DMS 273 (cell line): ENCODE measurements at regions not wholly inside any gene's neighbourhood (a gene's known extent, or its start where the extent isn't known, plus 50 kb on each side); places are given as distances from the start of the nearest gene placed in this dataset.
"Not testable (repeated sequence)": the region's sequence is repeated elsewhere in the genome, so short reads cannot be mapped to it uniquely, and the experiment has no call there.

ENCODE experiments used
- DNase-seq: peaks from one replicate; lab custom pipeline; 2025; ENCODE audit not compliant: unreplicated experiment; lab: John Stamatoyannopoulos, UW

DNA sequence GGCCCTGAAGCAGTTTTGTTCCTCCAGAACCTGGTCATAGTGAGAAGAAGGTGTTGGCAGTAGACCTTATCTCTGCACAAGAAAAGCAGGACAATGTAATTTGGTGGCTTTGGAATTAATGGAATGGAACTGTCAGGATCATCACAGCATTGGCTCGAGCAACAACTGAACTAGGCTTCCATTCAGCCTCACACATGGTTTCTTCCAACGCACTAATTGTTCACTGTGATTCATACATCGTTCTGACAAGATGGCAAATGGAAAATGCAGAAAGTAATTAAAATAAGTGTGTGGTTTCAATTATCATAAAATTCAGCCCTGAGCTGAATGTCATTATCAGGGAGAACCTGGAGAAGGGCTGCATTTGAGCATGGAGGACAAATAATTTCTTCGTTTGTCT lies 80.6 kb downstream of the MFSD1 start:
- DNase-seq = no peak

DNA sequence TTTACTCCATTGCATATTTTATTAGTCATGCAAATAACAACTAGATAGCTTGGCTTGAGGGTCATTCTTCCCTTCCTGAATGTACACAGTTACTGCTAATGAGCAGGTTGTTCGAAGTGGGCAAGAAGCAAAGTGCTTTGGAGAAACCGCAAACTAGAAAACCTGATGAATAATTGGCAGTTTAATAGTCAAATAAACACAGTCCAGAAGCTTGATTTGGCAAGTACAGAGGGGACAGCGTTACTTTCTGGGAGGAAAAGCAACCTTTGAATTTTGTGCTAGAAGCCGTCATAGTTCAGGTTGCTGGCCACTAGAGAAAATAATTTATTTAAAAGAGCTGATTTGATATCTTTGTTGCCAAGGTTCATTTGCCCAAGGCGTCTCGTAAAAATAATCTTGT lies 94.9 kb downstream of the MFSD1 start:
- DNase-seq = no peak

DNA sequence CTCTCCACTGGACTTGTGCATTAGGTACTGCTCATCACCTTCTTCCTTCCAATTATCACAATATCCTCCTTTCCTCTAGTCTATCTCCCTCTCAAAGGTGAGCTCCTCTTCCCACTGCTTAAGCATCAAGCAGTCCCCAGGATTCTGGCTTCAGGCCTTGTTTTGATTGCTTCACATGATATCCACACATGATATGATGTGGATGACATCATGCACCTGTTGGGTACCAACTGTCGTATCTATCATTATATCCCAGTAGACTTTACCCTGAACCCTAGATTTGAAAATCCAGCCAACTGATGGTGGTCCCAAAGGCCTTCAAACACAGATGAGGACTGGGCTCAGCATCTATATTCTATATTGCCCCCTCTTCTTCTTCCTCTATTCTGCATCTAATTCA lies 104.9 kb downstream of the MFSD1 start:
- no peak for DNase-seq

GRCh38 chr3:158908187-158908734 lies 106.4 kb downstream of the MFSD1 start:
- DNase-seq = no peak

DNA sequence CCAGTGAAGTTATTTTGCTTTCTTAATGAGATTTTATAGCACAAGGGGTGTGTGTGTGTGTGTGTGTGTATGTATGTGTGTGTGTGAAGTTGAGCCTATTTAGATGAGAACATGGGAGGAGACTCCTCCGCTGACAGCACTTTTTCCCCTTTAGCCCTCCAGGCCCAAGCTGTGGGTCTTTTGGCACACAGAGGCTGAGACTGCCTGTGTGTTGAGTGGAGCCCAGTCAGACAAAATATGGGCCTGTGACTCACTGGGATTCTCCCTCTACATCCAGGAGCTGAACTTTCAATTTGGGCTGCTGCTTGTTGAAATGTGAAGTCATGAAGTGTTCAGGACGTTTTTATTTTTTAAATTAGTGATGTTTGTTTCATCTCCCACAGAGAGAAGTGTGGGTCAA lies 108.0 kb downstream of the MFSD1 start:
- no peak for DNase-seq

DNA sequence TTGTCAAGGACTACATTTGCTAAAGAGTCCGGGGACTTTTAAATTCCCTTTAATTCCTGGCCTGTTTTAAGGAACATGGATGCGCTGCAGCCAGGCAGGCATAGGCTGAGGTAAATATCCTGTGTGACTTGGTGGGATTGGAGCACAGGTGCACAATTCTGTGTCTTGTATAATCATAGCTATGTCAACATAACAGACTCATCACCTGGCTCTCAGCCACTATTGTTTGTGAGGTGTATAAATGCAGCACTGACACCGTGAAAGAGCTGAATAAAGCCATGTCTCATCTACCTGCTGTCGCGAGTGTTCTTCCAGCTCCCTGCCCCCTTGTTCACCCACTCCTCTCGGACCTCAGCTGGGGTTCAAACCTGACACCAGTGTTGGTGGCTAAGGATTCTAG lies 109.7 kb downstream of the MFSD1 start:
- no peak for DNase-seq

DNA sequence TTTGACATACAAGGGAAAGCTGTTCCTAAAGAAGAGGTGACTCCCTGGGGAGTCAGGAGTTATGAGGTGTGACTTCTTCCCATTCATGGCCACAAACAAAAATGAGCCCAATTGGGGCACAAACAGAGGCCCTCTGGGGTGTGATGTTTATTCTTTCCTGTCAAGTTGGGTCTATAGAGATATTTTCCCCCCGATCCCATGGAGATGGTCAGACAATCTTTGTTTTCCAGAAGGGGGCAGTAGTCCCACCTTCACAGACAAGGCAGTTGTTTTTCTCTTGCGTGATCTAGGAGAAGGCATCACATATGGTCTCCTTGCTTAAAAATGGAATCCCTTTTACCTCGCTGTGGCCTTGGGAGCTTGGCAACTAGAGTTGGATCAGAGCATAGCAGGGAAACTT lies 110.3 kb downstream of the MFSD1 start:
- DNase-seq = peak; percentile 20

- DNase-seq = no peak
Observed at GRCh38 chr3:158912621-158913020, 110.8 kb downstream of the MFSD1 start.

- no peak for DNase-seq
Observed at GRCh38 chr3:158916111-158916510, 114.3 kb downstream of the MFSD1 start.

DNA sequence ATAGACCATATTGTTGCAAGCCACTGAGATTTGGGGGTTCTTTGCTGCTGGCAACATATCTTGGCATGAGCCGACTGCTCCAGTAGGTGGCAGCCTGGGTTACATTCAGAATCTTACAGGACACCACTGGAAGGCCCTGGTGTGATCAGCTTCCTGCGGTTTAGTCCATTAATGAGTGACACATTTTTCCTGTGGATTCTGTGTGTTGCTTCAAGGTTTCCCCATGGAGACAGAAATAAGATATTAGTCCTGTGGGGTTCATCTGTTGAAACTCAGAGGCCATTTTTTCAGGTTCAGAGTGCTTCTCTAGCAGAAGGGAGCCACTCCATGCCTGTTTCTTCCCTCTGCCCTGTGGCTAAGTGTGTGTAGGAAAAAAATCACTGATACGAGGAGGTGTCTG lies 116.2 kb downstream of the MFSD1 start:
- peak; percentile 79 for DNase-seq

DNA sequence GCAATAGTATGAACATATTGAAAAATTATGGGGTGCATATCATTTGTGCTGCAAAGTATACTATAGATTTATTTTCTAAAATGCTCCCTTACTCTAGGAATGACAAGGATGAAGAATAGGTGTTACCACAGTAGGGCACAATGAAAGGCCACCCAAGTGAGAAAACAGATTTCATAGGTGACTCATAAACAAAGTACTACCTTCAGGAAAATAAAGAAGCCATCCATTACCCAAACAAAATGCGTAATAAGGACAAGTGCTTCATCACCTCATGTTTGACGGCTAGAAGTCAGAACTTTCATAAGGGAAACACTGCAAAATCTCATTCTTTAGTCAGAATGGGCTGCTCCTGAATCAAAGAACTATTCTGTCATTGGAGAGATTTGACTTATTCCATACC lies 116.6 kb downstream of the MFSD1 start:
- no peak for DNase-seq

DNA sequence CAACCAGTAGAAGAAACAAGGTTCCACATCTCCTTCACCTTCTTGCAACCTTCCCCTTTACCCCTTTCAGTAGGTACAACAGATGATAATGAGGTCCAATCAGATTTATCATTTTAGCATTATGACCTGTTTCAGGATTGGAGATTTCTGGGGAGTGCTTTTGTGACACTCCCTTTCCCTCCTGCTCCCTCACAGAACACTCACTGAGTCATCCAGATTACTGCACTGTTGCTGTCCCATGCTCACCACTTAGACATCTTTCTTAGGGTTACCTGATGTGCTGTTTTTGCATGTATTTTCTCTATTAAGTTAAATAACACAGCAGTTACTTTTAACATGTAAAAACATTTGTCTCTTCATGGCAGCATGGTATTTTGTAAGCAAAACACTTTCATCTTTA lies 118.5 kb downstream of the MFSD1 start:
- no peak for DNase-seq

DNA sequence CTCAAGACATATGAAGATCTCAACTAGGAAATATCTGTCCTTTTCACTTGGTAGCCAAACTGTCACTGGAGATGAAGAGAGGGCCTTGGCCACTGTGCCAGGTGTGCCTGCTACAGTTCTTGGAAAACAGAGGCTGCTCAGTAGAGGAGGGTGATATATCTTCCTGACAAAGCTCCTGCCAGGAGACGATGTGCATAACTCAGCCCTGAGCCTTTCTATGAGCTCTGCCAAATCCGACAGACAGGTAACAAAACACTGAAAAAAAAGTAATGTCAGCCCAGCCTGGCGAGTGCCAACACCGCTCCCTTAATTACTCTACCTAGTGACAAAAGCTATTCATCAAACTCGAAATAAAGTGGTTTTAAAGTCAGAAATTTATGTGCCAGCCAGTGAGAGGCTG lies 123.2 kb downstream of the MFSD1 start:
- no peak for DNase-seq

- DNase-seq = no peak
Observed at GRCh38 chr3:158925828-158926494, 124.1 kb downstream of the MFSD1 start.

DNA sequence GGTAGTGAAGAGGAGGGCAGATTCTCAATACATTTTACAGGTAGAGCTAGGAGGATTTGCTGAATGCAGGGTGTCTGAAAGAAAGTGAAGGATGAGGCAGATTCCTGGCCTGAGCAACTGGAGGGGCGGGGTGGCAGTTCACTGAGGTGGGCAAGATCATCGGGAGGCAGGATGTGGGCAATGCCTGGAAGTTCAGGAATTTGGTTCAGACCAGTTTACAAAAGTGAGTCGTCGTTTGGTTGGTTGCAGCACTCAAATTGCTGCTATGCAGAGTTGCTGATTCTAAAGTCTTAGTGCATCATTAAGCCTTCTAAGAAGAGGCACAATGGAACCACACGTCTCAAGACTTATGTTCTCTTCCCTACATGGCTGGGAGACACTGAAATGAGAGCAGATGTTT lies 134.0 kb downstream of the MFSD1 start:
- no peak for DNase-seq

DNA sequence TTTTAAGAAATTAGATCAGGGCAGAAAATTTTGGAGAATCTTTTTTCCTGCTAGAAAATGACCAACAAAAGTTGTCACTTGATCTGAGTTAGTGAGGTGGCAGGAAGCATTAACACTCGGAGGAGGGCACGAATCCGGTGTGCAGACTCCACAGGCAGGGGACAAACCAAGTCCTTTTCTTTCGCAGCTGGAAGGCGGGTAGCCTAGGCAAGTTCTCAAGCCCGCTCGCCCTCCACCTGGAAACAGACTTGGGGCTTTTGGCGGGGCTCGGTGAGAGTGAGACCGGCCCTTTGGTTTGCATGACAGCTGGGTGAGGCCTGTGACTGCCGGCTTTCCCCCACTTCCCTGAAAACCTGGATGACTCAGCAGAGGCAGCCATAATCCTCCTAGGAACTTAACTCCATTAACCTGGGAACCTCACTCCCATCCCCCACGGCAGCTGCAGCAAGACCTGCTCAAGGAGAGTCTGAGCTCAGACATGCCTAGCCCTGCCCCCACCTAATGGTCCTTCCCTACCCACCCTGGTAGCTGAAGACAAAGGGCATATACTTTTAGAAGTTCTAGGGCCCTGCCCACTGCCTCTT lies 134.8 kb downstream of the MFSD1 start:
- no peak for DNase-seq

DNA sequence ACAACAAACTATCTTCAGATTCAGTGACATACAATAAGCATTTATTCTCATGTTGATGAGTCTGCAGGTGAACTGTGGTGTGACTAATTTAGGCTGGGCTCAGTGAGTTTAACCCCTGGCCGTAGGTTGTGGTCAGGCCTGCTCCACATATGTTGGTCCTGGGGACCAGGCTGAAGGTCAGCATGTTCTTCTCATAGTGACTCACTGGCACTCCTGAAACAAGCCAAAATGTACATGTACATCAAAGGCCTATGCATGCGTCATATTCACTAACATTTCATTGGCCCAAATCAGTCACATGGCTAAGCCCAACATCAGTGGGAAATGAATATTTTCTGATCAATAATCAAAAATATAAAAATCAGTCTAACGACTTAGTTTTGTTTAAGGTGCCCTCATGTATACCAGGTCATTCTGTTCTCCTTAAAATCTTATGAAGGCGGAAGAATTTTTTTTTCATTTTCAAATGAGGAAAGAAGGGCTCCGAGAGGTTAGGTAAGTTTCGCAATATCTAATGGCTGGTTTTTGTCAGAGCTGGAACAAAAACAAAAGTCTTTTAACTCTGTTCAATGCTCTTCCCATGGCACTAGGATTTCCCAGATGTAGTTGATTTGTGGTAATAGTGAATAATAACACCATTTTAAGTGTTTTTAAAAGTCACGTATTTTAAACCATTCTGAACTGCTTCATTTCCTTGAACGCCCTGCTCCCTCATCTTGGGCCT lies 148.5 kb downstream of the MFSD1 start:
- DNase-seq = no peak

DNA sequence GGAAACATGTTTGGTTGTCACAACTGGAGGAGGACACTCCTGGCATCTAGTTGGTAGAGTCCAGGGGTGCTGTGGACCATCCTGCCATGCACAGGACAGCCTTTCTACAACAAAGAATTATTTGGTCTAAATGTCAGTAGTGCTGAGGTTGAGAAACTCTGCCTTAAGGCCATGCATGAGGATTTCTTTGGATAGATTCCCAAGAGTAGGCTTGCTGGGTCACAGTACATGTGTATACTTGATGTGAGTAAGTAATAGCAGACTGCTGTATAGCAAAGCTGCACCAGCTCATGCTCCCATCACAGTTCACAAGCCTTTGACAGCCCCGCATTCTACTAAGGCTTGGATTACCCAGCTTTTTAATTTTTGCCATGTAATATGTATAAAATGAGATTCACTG lies 151.3 kb downstream of the MFSD1 start:
- no peak for DNase-seq

DNA sequence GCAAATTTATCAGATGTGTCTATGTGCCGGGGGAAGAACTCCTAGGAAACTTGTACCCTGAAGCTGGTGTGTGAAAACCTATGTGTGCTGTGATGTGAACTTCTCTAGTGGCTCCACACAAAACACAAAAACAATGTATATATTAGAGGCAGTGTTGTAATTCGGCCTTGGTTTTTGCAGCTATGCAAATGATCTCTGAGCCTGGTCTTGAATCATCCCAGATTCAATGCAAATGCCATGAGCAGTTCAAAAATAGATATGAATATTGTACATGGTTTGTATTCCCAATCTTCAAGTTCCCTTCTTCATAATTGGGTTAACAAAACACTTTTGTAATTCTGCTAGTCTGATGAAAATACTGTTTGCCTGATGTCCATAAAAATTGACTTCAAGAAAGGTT lies 152.6 kb downstream of the MFSD1 start:
- no peak for DNase-seq

DNA sequence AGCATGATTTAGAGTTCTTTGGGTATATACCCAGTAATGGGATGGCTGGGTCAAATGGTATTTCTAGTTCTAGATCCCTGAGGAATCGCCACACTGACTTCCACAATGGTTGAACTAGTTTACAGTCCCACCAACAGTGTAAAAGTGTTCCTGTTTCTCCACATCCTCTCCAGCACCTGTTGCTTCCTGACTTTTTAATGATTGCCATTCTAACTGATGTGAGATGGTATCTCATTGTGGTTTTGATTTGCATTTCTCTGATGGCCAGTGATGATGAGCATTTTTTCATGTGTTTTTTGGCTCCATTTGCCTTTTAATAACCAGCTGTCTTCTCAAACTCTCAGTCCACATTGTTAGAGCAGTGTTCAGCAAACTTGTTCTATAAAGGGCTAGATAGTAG lies 155.9 kb downstream of the MFSD1 start:
- not testable (repeated sequence) for DNase-seq

- DNase-seq = no peak
Observed at GRCh38 chr3:158958873-158959272, 157.0 kb downstream of the MFSD1 start.

DNA sequence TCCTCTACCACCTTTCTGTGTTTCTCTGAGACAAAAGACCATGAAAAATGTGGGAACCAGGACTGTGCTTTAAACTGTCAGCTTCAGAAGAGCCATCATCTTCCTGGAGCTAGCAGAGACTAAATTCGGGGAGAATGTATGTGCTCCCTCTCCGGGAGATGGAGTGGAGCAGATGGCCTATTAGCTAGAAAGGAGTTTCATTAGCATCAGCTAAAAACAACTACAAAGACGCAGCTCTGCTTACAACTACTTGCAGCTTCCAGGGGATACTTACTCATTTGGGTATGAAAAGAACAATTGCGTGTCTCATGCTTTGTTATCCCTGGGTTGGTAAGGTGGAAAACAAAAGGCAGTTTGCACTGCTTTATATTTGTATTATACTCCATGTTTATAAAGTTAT lies 159.6 kb downstream of the MFSD1 start:
- DNase-seq = peak; percentile 68
